K562 (cell line): ENCODE measurements at regions not wholly inside any gene's neighbourhood (a gene's known extent, or its start where the extent isn't known, plus 50 kb on each side); places are given as distances from the start of the nearest gene placed in this dataset.

Source experiments
- ASH1L ChIP-seq: fragments of 450-650 bp; IDR thresholded peaks from 2 replicates; pipeline ENCODE4 v1.6.1; 2018; ENCODE audit warnings: borderline replicate concordance, mild to moderate bottlenecking, low read depth; ENCODE audit not compliant: partially characterized antibody
- ATF1 ChIP-seq, 2 experiments: fragments of 450-650 bp in 1 of 2; IDR thresholded peaks; 2 replicates each; pipeline ENCODE4 v1.6.1; 2016; ENCODE audit warnings: missing compliant biosample characterization in 1 of 2, missing genetic modification characterization in 1 of 2
- ATF2 ChIP-seq: sonication (generic); formaldehyde crosslinking; IDR thresholded peaks from 2 replicates; pipeline ENCODE4 v1.8.1; 2022; ENCODE audit warnings: missing genetic modification reagents
- BCOR ChIP-seq: fragments of 450-650 bp; IDR thresholded peaks from 2 replicates; pipeline ENCODE4 v1.6.1; 2016
- E2F4 ChIP-seq: sonication (generic); formaldehyde crosslinking; IDR thresholded peaks from 2 replicates; pipeline ENCODE4 v1.8.0; 2022; ENCODE audit warnings: mild to moderate bottlenecking, low read depth, missing genetic modification reagents
- EP400 ChIP-seq: fragments of 450-650 bp; IDR thresholded peaks from 2 replicates; pipeline ENCODE4 v1.6.1; 2017; ENCODE audit warnings: antibody characterized with exemption, mild to moderate bottlenecking, moderate library complexity
- ESRRA ChIP-seq: fragments of 450-650 bp; IDR thresholded peaks from 2 replicates; pipeline ENCODE4 v1.6.1; 2014; ENCODE audit warnings: low read depth, mild to moderate bottlenecking, moderate library complexity, borderline replicate concordance
- HDAC3 ChIP-seq: fragments of 450-650 bp; IDR thresholded peaks from 2 replicates; pipeline ENCODE4 v1.6.1; 2018; ENCODE audit warnings: borderline replicate concordance, mild to moderate bottlenecking, moderate library complexity; ENCODE audit not compliant: partially characterized antibody
- KDM5B ChIP-seq: fragments of 200-600 bp; sonication (generic); IDR thresholded peaks from 2 replicates; pipeline ENCODE4 v1.6.1; 2012; ENCODE audit warnings: low read depth, mild to moderate bottlenecking, moderate library complexity, low read length, control low read depth, inconsistent platforms; ENCODE audit not compliant: insufficient replicate concordance
- NCOA1 ChIP-seq: fragments of 450-650 bp; IDR thresholded peaks from 2 replicates; pipeline ENCODE4 v1.6.1; 2016; ENCODE audit warnings: low read depth
- NFE2 ChIP-seq: IDR thresholded peaks from 2 replicates; pipeline ENCODE4 v1.6.1; 2014; ENCODE audit warnings: antibody characterized with exemption, low read depth
- RERE ChIP-seq: sonication (generic); formaldehyde crosslinking; IDR thresholded peaks from 2 replicates; pipeline ENCODE4 v1.8.0; 2023; ENCODE audit warnings: missing genetic modification reagents, mild to moderate bottlenecking, borderline replicate concordance
- TAF1 ChIP-seq: IDR thresholded peaks from 2 replicates; pipeline ENCODE4 v1.6.1; 2011; ENCODE audit warnings: mild to moderate bottlenecking, low read length, moderate library complexity; ENCODE audit not compliant: insufficient read depth, control insufficient read depth, severe bottlenecking; ENCODE audit errors: extremely low read depth
- TAF7 ChIP-seq: fragments of 450-650 bp; IDR thresholded peaks from 2 replicates; pipeline ENCODE4 v1.6.1; 2016; ENCODE audit warnings: missing genetic modification characterization, missing compliant biosample characterization
- TEAD2 ChIP-seq: fragments of 450-650 bp; IDR thresholded peaks from 2 replicates; pipeline ENCODE4 v1.6.1; 2016; ENCODE audit warnings: missing genetic modification characterization, control low read depth, missing compliant biosample characterization
- ZC3H8 ChIP-seq: fragments of 450-650 bp; IDR thresholded peaks from 2 replicates; pipeline ENCODE4 v1.6.1; 2017
- ZNF766 ChIP-seq: fragments of 200-800 bp; sonication (Bioruptor generic); conservative IDR thresholded peaks from 2 replicates; pipeline ENCODE4 v1.6.1; 2016; ENCODE audit warnings: missing genetic modification characterization, missing compliant biosample characterization
- ZNF830 ChIP-seq: fragments of 250-450 bp; sonication (Bioruptor Pico); IDR thresholded peaks from 2 replicates; pipeline ENCODE4 v1.5.0; 2021; ENCODE audit warnings: mild to moderate bottlenecking

GRCh38 chr3:177483182-177483967 is 286.1 kb upstream of the TBL1XR1 start (continued):
- TF ChIP-seq ATF1 (CRISPR knock-in tag; IDR thresholded peaks at IDR 0.05), result no peak
- peak; percentile 57; the same call in 1 of the 2 replicates for TF ChIP-seq ATF1 (tag; IDR thresholded peaks at IDR 0.05)
- TF ChIP-seq TEAD2 (tag), result no peak
- TF ChIP-seq EP400, result peak; percentile 32; the same call in 1 of the 2 replicates
- TF ChIP-seq ESRRA, result peak; percentile 58
- TF ChIP-seq ZNF766 (CRISPR knock-in tag), result peak; percentile 61; the same call in 1 of the 2 replicates
- TF ChIP-seq NFE2, result peak; percentile 44; the same call in 1 of the 2 replicates
- no peak for TF ChIP-seq RERE (CRISPR knock-in tag)
- peak; percentile 77 for TF ChIP-seq HDAC3
- TF ChIP-seq E2F4 (CRISPR knock-in tag), result no peak
- TF ChIP-seq ZC3H8, result no peak
- peak; percentile 54; the same call in 1 of the 2 replicates for TF ChIP-seq BCOR
- TF ChIP-seq KDM5B, result no peak
- TF ChIP-seq ZNF830 (CRISPR knock-in tag), result no peak
- TF ChIP-seq TAF1, result no peak
- TF ChIP-seq ATF2 (CRISPR knock-in tag), result no peak
- 0 out of 2 replicates have a peak, but pooled peaks have one; percentile 61 for TF ChIP-seq NCOA1
- no peak for TF ChIP-seq TAF7
- TF ChIP-seq ASH1L, result no peak
